GM12878 (cell line): ENCODE measurements at regions not wholly inside any gene's neighbourhood (a gene's known extent, or its start where the extent isn't known, plus 50 kb on each side); places are given as distances from the start of the nearest gene placed in this dataset.

Source experiments
- ATAC-seq: fragments of 200-7000 bp; cut with Tn5 transposase; 3 replicates; pipeline ENCODE4 v1.9.1; 2020; ENCODE audit warnings: mild to moderate bottlenecking, moderate library complexity
- BruUV-seq: library from RNA; stranded (reverse); fragments of 400-500 nt; replicated peaks from 2 replicates; lab custom pipeline; 2021; lab: Mats Ljungman, UMichigan
- CTCF ChIA-PET: fragments of 300-600 bp; sonication (Branson Sonifier 250); formaldehyde crosslinking; extraction: SDS; loops from one replicate; lab custom pipeline; 2021; ENCODE audit warnings: inconsistent platforms; lab: Yijun Ruan, JAX
- POLR2A ChIA-PET: fragments of 350-600 bp; formaldehyde crosslinking; extraction: SDS; loops from one replicate; lab custom pipeline; 2021; ENCODE audit warnings: inconsistent platforms; lab: Charles Lee
- RAD21 ChIA-PET: fragments of 300-600 bp; sonication (Branson Sonifier 250); formaldehyde crosslinking; loops from one replicate; lab custom pipeline; 2023; ENCODE audit warnings: antibody characterized with exemption; ENCODE audit not compliant: unreplicated experiment; lab: Charles Lee
- SMC1A ChIA-PET: fragments of 300-600 bp; sonication (Branson Sonifier 250); formaldehyde crosslinking; loops from one replicate; lab custom pipeline; 2023; ENCODE audit not compliant: unreplicated experiment, uncharacterized antibody; lab: Charles Lee
- DNase-seq: peaks from one replicate; pipeline ENCODE4 v3.0.0-alpha.2; 2011; ENCODE audit warnings: low read depth, low spot score
- FAIRE-seq: peaks from 3 replicates; lab custom pipeline; 2011; peaks lifted over from hg19 to GRCh38; lab: Jason Lieb, UNC
- H2AFZ ChIP-seq: 2 replicates; pipeline ENCODE4 v1.6.0; 2011; ENCODE audit warnings: low read depth, low read length, control low read depth; ENCODE audit not compliant: control insufficient read depth
- H3K27ac ChIP-seq: 2 replicates; pipeline ENCODE4 v1.5.1; 2011; ENCODE audit warnings: control low read depth; ENCODE audit not compliant: control insufficient read depth, insufficient read depth
- H3K27me3 ChIP-seq, 2 experiments: replicated peaks in 1 of 2; 2 replicates each; pipeline versions ENCODE4 v1.6.0 to v1.6.1; 2011; ENCODE audit warnings: low read length in 1 of 2; ENCODE audit not compliant: control insufficient read depth in 2 of 2, insufficient read depth in 2 of 2
- H3K36me3 ChIP-seq, 2 experiments: 2 replicates each; pipeline ENCODE4 v1.5.1; 2011; ENCODE audit warnings: low read length in 1 of 2; ENCODE audit not compliant: control insufficient read depth in 2 of 2, insufficient read depth in 2 of 2
- H3K4me1 ChIP-seq: 2 replicates; pipeline ENCODE4 v1.6.1; 2011; ENCODE audit warnings: mild to moderate bottlenecking, low read length, moderate library complexity, mixed read lengths; ENCODE audit not compliant: control insufficient read depth, insufficient read depth
- H3K4me2 ChIP-seq: 2 replicates; pipeline ENCODE4 v1.6.0; 2011; ENCODE audit warnings: control low read depth; ENCODE audit not compliant: control insufficient read depth, insufficient read depth
- H3K4me3 ChIP-seq: fragments of 200-600 bp; sonication (generic); 2 replicates; pipeline ENCODE4 v1.5.1; 2016
- H3K79me2 ChIP-seq: 2 replicates; pipeline ENCODE4 v1.6.0; 2011; ENCODE audit warnings: low read length; ENCODE audit not compliant: control insufficient read depth, insufficient read depth
- H3K9ac ChIP-seq: 2 replicates; pipeline ENCODE4 v1.8.0; 2011; ENCODE audit warnings: low read length, control low read depth, mixed read lengths; ENCODE audit not compliant: control insufficient read depth, insufficient read depth
- H3K9me3 ChIP-seq: replicated peaks from 3 replicates; pipeline ENCODE4 v1.5.1; 2011; ENCODE audit warnings: mild to moderate bottlenecking, low read length; ENCODE audit not compliant: control insufficient read depth, insufficient read depth
- H4K20me1 ChIP-seq: 2 replicates; pipeline ENCODE4 v1.6.0; 2011; ENCODE audit not compliant: control insufficient read depth, insufficient read depth
- IRF5 ChIP-seq: fragments of 450-650 bp; IDR thresholded peaks from 2 replicates; pipeline ENCODE4 v1.6.1; 2017; ENCODE audit warnings: borderline replicate concordance
- NR2C2 ChIP-seq: IDR thresholded peaks from 2 replicates; pipeline ENCODE4 v1.6.1; 2011; ENCODE audit warnings: borderline replicate concordance, low read depth; ENCODE audit not compliant: control insufficient read depth, insufficient read length
- SIN3A ChIP-seq: IDR thresholded peaks from 2 replicates; pipeline ENCODE4 v1.6.1; 2012; ENCODE audit warnings: low read depth, low read length, improper control_type of control experiment
- SKIL ChIP-seq: fragments of 450-650 bp; IDR thresholded peaks from 2 replicates; pipeline ENCODE4 v1.6.1; 2017; ENCODE audit warnings: mild to moderate bottlenecking, low read depth, inconsistent platforms; ENCODE audit not compliant: poor library complexity, severe bottlenecking
- SREBF2 ChIP-seq: IDR thresholded peaks from 2 replicates; pipeline ENCODE4 v1.6.1; 2012; ENCODE audit warnings: mild to moderate bottlenecking, low read length
- SUPT20H ChIP-seq: IDR thresholded peaks from 2 replicates; pipeline ENCODE4 v1.6.1; 2011; ENCODE audit warnings: low read depth, mild to moderate bottlenecking, low read length, moderate library complexity, borderline replicate concordance; ENCODE audit not compliant: control insufficient read depth
- in situ Hi-C: fragments of 300-500 bp; cut with MboI; formaldehyde crosslinking; loops from 9 replicates; pipeline ENCODE4 v1.14.3; 2018; ENCODE audit warnings: mixed read lengths
- intact Hi-C: fragments of 100-400 bp; cut with micrococcal nuclease; formaldehyde crosslinking; loops from one replicate; pipeline ENCODE4 v1.14.2; 2022; ENCODE audit not compliant: unreplicated experiment

GRCh38 chr3:124448954-124449353 is 281.3 kb upstream of the UMPS start:
- POLR2A ChIA-PET, result interaction anchor here (0.6 kb wide), 1 partner anchor 57 kb away, joined by 5 read pairs; no protein-coding TSS in a partner anchor
- in situ Hi-C loops, result no loop called here
- Histone ChIP-seq H3K27me3 (no peaks in the 10 kb centered on the region), H3K27ac (no peak overlapping the region), H2AFZ (no peak overlapping the region), H3K4me2 (no peak overlapping the region), H4K20me1 (no peaks in the 10 kb centered on the region), H3K9ac (no peak overlapping the region), H3K79me2 (no peaks in the 10 kb centered on the region), H3K36me3 (no peaks in the 10 kb centered on the region), H3K4me3 (no peak overlapping the region), H3K9me3 (no peaks in the 10 kb centered on the region; the same call in 2 of the 3 replicates), H3K4me1 (peaks cover 3% of the 10 kb centered on the region; the same call in 1 of the 2 replicates)
- intact Hi-C loops, result no loop called here
- CTCF ChIA-PET, result interaction anchor here (0.5 to 2.0 kb wide), 2 partner anchors 45 to 97 kb away, joined by 3 to 5 read pairs; no protein-coding TSS in a partner anchor
- SMC1A ChIA-PET, result no interaction called here
- TF ChIP-seq SREBF2 (no peak), SKIL (no peak), SUPT20H (no peak), NR2C2 (no peak), IRF5 (no peak), SIN3A (no peak)
- no peak for DNase-seq
- no peak for FAIRE-seq
- RAD21 ChIA-PET, result interaction anchor here (0.6 kb wide), 1 partner anchor 126 kb away, joined by 3 read pairs; no protein-coding TSS in a partner anchor
- ATAC-seq, result no peak
- no TSS peak for BruUV-seq
